ENCODE measurements at regions not wholly inside any gene's neighbourhood (a gene's known extent, or its start where the extent isn't known, plus 50 kb on each side); places are given as distances from the start of the nearest gene placed in this dataset.

DNA sequence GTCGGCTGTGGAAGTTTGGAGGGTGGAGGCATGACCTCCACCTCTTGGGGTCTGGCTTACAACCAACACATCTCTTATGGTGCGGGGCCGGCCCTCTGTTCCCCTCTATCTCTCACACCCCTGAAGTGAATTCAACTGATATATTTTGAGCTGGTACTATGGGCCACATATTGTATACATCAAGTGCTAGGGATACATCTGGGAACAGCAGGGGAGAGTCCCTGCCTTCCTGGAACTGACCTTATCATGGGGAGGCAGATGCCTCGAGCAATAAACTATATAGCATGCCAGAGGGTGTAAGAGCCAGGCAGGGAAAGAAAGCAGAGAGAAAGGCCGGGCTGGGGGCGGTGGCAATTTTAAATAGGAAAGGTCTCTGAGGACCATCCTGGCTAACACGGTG, 60.4 kb upstream of the TRPM1 start:
- TF ChIP-seq, protein P1, sequence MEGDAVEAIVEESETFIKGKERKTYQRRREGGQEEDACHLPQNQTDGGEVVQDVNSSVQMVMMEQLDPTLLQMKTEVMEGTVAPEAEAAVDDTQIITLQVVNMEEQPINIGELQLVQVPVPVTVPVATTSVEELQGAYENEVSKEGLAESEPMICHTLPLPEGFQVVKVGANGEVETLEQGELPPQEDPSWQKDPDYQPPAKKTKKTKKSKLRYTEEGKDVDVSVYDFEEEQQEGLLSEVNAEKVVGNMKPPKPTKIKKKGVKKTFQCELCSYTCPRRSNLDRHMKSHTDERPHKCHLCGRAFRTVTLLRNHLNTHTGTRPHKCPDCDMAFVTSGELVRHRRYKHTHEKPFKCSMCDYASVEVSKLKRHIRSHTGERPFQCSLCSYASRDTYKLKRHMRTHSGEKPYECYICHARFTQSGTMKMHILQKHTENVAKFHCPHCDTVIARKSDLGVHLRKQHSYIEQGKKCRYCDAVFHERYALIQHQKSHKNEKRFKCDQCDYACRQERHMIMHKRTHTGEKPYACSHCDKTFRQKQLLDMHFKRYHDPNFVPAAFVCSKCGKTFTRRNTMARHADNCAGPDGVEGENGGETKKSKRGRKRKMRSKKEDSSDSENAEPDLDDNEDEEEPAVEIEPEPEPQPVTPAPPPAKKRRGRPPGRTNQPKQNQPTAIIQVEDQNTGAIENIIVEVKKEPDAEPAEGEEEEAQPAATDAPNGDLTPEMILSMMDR (IDR thresholded peaks at IDR 0.05): no peak
- Histone ChIP-seq H3K27ac (no peak overlapping the region), H3K4me1 (ENCODE audit: control insufficient read depth in 1 of 2, insufficient read depth in 1 of 2, low read depth in 1 of 2, low read length in 1 of 2) (no peaks in the 10 kb centered on the region), H3K4me3 (ENCODE audit: low read depth in 1 of 2, low read length in 1 of 2) (no peak overlapping the region), H3K9me3 (no peaks in the 10 kb centered on the region), H3K27me3 (no peaks in the 10 kb centered on the region), H3K36me3 (no peaks in the 10 kb centered on the region)

DNA sequence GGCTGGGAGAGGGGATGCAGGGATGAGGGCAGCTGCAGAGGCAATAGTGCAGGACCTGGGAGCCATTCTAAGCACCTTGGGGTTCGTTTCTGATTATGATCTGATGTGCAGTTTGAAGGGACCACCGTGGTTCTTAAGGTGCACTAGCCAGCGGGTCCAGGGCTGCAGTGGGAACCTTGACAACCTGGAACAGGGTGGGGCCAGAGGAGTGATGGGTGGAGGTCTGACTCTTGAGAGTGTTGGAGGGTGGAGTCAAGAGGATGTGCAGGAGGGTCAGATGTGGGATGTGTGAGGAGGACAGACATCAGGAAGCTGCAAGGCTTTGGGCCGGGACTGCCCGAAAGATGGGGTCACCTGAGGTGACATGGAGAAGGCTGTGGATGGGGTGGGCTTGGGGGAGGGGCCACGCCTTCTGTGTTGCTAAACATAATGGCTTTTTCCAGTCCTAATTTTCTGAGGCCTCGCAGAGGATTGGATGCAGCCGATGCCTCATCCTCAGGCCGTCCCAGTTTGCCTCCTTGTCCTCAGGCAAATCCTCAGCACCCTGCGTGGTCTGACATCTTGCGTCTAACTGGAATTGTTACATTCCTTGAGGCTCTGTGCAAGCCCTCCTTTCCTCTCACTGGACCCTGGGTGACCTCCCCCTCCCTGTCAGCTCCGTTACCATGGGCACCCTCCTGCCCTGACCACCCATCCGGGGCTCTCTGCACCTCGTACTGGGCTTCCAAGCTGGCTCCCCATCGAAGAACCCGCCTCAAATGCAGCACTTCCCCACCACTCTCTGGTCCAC, 61.4 kb upstream of the TRPM1 start:
- TF ChIP-seq, protein P1 (IDR thresholded peaks at IDR 0.05): no peak
- H3K27me3 ChIP-seq: no peaks in the 10 kb centered on the region
- H3K27ac ChIP-seq: no peak overlapping the region
- H3K9me3 ChIP-seq: no peaks in the 10 kb centered on the region
- no peaks in the 10 kb centered on the region for H3K4me1 ChIP-seq (ENCODE audit: control insufficient read depth in 1 of 2, insufficient read depth in 1 of 2, low read depth in 1 of 2, low read length in 1 of 2)
- H3K36me3 ChIP-seq: no peaks in the 10 kb centered on the region
- H3K4me3 ChIP-seq (ENCODE audit: low read depth in 1 of 2, low read length in 1 of 2): no peak overlapping the region

DNA sequence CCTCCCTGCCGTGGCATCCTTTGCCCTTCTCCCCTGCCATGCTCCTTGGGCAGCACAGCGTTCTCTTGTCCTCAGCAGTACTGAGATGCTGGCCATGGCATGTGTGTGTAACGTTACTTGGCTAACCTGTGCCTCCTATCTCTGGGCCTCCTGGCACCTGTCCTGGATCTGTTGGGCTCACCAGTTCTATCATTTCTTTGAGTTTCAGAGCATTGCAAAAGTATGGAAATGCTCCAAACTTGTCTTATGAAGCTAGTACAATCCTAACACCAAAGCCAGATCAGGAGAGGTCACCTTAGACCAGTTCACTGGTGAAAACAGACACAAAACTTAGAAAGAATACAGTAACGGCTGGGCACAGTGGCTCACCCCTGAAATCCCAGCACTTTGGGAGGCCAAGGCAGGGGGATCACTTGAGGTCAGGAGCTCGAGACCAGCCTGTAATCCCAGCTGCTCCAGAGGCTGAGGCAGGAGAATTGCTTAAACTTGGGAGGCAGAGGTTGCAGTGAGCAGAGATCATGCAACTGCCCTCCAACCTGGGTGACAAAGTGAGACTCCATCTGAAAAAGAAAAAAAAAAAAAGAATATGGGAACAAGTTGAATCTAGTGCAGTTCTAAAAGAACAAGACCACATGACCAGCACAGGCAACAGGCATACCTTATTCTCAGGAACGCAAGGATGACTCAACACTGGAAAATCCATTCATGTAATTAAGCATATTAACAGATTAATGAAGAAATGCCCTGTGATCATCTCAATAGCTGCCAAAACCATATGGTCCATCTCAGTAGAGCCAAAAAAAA, 62.4 kb upstream of the TRPM1 start:
- Histone ChIP-seq H3K9me3 (no peaks in the 10 kb centered on the region), H3K4me3 (ENCODE audit: low read depth in 1 of 2, low read length in 1 of 2) (no peak overlapping the region), H3K27me3 (no peaks in the 10 kb centered on the region), H3K4me1 (ENCODE audit: control insufficient read depth in 1 of 2, insufficient read depth in 1 of 2, low read depth in 1 of 2, low read length in 1 of 2) (no peaks in the 10 kb centered on the region), H3K27ac (no peak overlapping the region), H3K36me3 (no peaks in the 10 kb centered on the region)
- TF ChIP-seq, protein P1 (IDR thresholded peaks at IDR 0.05): no peak

DNA sequence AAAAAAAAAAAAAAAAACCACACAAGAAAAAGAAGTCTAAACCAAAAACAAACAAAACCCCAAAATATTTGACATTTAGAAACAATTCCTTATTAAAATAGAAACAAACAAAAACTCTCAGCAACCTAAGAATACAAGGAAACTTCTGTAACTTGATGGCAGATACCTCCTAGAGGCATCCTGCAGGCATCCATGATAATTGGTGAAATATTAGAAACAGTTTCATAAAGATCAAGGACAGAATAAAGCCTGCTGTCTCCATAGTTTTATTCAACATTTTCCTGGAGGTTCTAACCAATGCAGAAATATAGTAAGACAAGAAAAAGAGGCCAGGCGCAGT, 63.0 kb upstream of the TRPM1 start:
- H3K27ac ChIP-seq: no peak overlapping the region

DNA sequence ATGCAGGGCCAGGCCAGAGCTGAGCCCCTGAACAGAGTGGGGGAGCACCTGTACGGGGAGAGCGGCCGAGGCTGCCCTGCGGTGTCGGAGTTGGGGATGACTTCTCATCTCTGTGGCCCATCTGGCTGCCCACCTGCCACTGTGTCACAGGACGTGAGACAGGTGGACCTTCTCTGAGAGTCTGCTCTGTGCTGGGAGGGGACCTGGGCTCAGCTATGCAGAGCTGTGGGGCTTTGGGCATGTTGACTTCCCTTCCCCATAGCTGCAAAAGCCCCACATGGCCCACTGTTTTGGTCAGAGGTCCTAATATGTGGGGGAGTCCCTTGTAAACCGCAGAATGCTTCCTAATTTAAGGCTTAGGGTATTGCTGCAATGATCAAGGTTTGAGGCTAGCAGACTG, 68.0 kb upstream of the TRPM1 start:
- H3K9me3 ChIP-seq: no peaks in the 10 kb centered on the region
- H3K4me1 ChIP-seq (ENCODE audit: control insufficient read depth in 1 of 2, insufficient read depth in 1 of 2, low read depth in 1 of 2, low read length in 1 of 2): no peaks in the 10 kb centered on the region
- H3K4me3 ChIP-seq (ENCODE audit: low read depth in 1 of 2, low read length in 1 of 2): no peak overlapping the region

More for the DNA sequence above, 63.0 kb upstream of the TRPM1 start:
- Histone ChIP-seq H3K4me1 (ENCODE audit: control insufficient read depth in 1 of 2, insufficient read depth in 1 of 2, low read depth in 1 of 2, low read length in 1 of 2) (no peaks in the 10 kb centered on the region), H3K4me3 (ENCODE audit: low read depth in 1 of 2, low read length in 1 of 2) (no peak overlapping the region), H3K27me3 (no peaks in the 10 kb centered on the region), H3K36me3 (no peaks in the 10 kb centered on the region), H3K9me3 (no peaks in the 10 kb centered on the region)
- TF ChIP-seq, protein P1 (IDR thresholded peaks at IDR 0.05): no peak

More for the DNA sequence above, 68.0 kb upstream of the TRPM1 start:
- Histone ChIP-seq H3K27ac (no peak overlapping the region), H3K36me3 (no peaks in the 10 kb centered on the region), H3K27me3 (no peaks in the 10 kb centered on the region)
- TF ChIP-seq, protein P1 (IDR thresholded peaks at IDR 0.05): no peak

All from neutrophil (primary cell).